HG02884 (cell line): ENCODE measurements at regions not wholly inside any gene's neighbourhood (a gene's known extent, or its start where the extent isn't known, plus 50 kb on each side); places are given as distances from the start of the nearest gene placed in this dataset.
A peak's percentile ranks its signal among the peaks of the same experiment; 100 is the strongest.

ENCODE experiments used
- ATAC-seq: cut with Tn5 transposase; IDR thresholded peaks from one replicate; pipeline ENCODE4 v1.9.1; 2021; ENCODE audit warnings: mild to moderate bottlenecking, moderate library complexity; ENCODE audit not compliant: unreplicated experiment

DNA sequence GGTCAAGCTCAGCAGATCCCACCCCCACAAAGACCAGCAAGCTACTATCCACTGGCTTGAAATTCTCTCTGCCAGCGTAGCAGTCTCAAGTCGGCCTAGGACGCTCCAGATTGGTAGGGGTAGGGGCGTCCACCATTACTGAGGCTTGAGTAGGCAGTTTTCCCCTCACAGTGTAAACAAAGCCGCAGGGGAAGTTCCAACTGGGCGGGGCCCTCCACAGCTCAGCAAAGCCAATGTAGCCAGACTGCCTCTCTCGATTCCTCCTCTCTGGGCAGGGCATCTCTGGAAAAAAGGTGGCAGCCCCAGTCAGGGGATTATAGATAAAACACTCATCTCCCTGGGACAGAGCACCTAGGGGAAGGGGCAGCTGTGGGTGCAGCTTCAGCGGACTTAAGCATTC is 1064.9 kb upstream of the TENM4 start:
- no peak for ATAC-seq

DNA sequence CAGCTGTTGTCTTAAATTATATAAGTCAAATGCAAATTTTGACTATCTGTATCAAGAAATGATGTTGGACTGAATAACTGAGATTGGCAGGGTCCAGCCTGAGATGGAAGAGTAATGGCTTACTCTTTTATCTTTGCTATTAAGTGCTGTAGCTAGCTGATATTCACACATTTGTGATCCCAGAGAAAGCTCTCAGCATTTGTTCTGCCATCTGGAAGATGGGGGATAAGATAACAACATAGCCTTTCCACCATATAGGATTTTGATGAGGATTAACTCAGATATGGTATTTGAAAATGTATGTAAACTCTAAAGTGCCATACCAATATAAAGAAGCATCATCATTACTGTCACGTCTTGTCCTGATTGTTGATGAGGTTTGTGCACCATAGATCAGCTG is 1063.2 kb upstream of the TENM4 start:
- no peak for ATAC-seq

DNA sequence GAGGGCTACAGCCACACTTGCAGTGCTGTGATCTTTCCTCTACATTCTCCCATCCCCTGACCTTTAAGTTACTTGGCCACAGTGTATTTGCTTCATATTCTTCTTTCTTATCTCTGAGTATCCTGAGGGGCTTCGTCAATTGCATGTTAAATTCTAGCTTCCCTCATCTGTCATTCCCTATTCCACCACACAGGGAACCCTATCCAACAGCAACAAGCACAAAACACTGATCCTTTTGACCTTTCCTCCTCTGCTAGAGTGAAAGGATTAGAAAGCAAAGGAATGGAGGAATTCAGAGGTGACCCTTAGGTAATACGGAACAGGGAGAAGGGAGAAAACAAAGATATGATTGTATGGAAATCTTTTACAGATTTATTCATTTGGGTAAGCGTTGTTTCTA is 1061.7 kb upstream of the TENM4 start:
- no peak for ATAC-seq

DNA sequence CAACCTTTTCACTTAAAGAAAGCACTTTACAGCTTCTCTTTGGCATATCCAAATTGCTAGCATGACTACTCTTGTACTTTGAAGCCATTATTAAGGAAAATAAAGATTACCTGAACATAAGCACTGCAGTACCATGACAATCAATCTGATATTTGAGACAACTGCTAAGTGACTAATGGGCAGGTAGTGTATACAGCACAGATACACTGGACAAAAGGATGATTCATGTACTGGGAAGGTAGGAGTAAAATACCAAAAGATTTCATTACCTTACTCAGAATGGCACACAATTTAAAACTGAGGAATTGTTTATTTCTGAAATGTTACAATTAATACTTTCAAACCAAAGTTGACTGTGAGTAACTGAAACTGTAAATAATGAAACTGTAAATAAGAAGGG is 1054.3 kb upstream of the TENM4 start:
- ATAC-seq = no peak

DNA sequence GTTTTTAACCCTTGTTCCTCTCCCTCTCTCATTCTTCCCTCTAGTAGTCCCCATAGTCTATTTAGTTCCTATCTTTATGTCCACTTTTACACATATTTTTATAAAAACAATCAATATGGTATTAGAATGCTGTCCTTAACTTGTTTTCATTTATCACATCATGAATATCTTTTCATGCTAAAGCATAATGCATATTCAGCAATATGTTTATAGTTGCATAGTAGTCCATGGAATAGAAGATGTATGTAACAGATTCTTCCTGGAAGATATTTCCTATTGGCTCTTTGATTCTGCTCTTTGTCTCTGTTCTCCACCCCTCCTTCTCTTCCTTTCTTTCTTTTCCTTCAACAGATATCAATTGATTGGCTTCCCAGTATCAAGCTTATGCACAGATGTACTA is 1047.1 kb upstream of the TENM4 start:
- ATAC-seq = no peak

DNA sequence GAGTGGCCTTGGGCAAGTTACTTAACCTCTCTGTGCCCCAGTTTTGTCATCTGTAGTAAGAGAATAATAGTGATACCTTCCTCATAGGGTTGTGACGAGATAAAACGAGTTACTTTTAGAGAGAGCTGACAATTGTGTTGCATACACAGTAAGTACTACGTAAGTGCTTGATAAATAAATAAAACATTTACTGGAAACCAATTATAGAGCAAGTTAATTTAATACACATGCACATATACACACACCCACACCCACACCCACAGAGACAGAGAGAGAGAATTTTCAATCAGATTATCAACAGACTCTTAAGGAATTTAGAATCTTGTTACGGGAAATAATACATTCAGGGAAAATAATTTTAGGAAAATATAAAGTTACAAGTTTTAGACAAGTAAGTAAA is 1045.8 kb upstream of the TENM4 start:
- no peak for ATAC-seq

DNA sequence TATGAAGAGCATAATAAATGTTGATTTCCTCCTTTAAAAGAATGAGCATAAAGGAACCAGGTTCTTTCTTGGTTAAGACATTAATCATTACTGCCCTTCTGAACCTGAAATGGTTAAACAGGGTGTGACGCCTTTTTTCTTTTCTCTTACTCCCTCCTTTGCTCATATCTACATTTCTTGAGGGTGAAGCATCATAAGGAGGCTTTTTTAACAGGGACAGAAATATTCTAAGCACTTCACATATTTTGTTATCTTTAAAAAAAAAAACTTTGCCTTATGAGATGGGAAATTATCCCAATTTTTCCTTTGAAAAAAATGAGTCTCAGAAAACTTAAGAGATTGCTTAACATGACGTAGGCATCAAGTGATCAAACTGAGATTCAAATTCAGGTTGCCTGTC is 1036.3 kb upstream of the TENM4 start:
- ATAC-seq = no peak

DNA sequence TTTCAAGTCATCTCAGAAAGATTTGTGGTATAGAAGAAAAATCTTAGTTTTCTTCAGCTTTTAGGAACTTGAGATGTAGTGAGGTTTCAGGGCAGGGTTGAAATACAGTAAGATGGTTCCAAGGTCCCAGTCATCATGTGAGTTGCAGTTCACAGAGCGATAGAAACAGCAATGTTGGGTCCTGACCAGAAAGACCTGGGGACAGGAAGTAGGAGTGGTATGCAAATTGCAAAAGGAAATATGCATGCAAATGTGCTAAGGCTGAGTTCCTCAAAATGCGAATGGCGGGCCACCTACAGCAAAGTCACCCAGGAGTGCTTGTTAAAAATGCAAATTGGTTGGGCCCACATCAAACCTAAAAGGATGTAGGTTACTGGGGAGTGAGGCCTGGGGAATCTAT is 1032.7 kb upstream of the TENM4 start:
- peak; percentile 77 for ATAC-seq

DNA sequence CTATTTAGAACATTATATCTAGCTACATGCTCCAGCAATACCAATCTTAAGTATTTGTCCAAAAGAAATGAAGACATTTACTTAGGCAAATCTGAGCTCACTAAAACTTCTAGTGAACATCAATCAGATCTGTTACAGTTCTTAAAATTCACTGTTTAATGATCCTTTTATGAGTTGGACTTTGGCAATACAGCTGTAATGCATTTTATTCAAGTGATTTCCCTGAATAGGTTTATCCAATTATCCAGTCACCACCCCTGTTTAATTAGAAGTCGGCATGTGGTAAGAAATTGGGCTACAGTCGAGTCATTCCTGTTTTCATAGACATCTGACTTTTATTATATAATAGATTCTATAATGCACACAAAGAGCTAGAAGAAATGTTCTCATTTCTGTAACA is 1029.0 kb upstream of the TENM4 start:
- no peak for ATAC-seq

DNA sequence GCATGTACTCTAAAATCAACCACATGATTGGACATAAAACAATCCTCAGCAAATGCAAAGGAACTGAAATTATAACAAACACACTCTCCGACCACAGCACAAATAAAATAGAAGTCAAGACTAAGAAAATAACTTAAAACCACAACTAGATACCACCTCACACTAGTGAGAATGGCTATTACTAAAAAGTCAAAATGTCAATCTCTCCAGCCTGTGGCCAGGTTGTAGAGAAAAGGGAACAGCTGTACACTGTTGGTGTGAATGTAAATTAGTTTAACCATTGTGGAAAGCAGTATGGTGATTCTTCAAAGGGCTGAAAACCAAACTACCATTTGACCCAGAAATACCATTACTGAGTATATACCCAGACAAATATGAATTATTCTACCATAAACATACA is 1025.7 kb upstream of the TENM4 start:
- ATAC-seq = no peak

DNA sequence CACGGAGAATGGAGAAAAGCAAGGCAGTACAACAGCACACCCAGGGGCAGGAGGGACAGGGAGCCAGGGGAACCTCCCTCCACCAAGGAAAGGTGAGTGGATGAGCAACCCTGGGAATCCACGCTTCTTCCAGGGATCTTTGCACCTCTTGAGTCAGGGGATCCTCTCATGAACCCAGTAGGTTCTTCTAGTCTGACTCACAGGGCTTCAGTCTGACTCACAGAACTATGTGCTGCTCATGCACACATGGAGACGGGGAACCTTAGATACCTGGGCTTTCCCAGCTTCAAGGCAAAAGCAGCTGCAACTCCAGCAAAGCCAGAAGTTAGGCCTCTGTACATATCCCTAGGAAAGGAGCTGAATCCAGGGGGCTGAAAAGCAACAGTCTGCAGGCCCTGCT is 1021.4 kb upstream of the TENM4 start:
- ATAC-seq = no peak

DNA sequence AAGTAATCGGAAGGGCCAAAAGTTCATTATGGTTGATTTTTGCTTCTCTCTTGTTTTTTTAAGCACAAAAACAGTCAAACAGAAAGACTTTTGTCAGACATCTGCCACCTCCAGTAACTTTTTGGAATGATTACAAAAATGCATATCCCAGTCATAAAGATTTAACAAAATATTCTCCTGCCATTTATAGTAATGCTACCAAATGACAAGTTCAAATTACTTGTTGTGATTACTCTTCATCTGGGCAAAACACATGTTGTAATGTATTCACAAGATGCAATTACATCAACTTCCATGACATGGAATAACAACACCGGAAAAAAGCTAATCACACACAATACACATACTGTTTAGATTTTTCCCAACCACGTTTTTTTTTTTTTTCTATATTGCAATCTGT is 1017.5 kb upstream of the TENM4 start:
- no peak for ATAC-seq

DNA sequence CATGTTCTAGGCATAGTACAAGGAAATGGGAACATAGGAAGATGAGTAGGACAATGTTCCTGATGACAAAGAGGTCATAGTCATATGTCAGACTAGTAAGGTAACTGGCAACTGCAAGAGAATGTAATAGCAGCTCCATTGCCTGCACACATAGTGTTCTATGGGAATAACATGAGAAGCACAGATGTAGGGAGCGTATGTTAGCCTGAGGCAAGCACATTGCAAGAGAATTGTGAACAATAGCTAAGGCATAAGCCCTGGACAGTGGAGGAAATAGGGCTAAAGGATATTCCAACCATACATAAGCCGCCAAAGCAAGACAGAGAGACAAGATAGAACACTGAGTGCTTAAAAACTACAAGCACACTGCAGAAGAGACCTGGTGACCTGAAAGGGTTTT is 1017.0 kb upstream of the TENM4 start:
- ATAC-seq = no peak

DNA sequence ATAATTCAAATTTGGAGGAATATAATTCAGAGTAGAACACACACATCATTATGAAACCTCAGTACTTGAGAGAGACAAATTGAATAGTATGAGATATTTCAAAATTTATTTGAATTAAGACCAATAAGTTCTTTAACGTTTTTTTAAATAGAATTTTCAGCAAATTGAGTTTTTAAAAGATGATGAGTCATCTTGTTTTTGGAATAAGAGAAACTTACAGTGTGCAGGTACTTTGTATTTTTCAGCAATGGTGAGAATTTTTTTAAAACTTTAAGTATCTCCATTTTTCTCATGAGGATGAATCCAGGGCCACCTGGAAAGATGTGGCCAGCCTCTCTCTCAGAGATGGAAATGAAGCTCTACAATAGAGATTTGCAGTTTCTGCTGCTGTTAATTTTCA is 1015.0 kb upstream of the TENM4 start:
- ATAC-seq = no peak

DNA sequence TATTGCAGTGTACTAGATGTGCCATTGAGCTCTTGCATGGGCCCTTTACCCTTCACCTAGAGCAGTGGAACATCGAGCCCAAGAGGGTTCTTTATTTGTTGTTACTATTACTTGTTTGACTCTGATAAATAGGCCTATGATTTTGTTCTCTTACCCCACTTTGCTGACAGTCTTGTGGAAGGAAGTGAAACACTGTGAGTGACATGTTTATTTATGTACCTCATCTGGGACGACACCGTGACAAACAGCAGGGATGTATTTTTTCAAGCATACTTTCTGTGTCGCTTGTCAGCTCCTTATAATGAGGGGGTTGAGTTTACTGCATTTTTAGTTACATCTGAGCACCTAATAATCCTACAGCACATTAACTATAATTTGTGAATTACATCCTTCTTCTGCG is 1010.3 kb upstream of the TENM4 start:
- no peak for ATAC-seq

DNA sequence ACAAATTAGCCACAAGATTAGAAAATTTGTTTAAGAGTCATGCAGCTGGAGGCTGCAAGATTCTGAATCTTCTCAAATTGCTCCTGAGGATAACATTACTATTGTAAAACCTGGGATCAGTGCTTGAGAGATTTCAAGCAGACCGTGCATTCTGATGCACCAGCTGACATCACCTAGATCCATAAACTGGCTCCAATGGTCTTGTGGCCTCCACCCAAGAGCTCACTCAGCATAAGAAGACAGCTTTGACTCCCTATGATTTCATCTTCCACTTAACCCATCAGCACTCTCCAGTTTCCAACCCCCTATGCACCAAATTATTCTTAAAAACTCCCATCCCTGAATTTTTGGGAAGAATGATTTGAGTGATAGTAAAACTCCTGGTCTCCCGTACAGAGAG is 1007.9 kb upstream of the TENM4 start:
- no peak for ATAC-seq

DNA sequence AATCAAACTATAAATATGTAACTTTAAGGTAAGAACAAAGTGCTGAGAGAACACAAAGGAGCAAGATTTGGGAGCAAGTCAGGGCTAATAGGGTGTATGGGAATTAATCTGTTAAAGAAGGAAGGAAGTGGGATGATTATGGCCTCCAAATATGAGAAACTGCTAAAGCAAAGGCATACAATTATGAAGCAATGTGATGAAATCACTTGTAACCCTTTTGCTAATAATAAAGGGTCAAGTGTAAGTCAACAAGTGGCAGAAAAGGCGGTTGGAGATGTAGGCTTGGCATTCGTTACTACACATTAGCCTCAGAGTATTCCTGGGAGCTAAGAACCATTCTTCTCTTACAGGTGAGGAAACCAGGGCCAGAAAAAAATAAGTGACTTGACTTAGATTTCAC is 1002.3 kb upstream of the TENM4 start:
- no peak for ATAC-seq

DNA sequence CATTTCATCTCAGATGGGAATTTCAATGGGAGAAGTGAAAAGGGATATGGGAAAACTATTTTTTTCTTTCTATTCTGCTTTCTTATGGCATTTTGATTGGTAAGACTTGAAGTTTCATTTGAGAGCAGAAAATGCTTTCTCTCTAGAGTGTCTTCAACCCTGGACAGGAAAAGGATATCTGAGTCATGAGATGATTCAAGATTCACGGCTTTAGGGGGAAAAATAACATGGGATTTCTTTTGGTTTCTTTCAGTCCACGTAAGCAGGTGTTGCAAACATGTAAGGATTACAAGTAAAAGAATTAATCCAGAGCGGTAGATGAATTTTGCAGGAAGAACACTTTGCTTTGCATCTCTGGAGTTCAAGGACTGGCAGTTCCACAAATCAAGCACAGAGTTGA is 1001.0 kb upstream of the TENM4 start:
- no peak for ATAC-seq

DNA sequence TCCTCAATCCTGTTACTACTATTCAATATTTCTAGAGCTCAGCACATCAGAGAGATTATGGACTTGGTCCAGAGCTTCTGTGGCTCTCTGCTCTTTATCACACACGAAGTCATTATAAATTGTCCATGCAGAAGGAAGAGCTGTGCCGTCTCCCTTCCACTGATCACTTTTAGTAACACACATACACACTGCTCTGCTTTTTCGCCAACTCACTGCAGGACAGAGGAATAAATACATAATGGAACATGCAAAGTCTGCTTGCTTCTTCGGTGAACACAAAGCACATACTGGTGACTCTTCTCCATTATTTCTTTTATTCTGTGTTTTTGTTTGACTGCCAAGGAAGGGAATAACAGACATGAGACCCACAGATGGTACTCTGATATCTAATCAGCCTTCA is 1000.0 kb upstream of the TENM4 start:
- no peak for ATAC-seq

DNA sequence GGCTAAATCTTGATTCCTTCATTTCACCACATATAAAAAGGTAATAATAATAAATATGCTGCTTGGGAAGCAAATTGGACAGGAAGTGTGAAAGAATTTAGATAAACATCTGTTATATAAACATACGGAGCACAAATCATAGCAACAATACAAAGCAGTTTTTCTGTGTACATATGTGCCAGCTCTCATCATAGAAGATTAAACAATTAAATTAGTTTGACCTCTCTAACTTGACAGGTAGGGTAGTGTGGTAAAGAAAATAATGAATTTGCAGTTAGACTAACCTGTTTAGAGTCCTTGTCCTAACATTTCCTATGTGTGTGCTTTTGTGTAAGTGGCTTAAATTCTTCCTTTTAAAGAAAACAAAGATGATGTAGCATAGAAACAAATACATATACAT is 995.7 kb upstream of the TENM4 start:
- no peak for ATAC-seq

DNA sequence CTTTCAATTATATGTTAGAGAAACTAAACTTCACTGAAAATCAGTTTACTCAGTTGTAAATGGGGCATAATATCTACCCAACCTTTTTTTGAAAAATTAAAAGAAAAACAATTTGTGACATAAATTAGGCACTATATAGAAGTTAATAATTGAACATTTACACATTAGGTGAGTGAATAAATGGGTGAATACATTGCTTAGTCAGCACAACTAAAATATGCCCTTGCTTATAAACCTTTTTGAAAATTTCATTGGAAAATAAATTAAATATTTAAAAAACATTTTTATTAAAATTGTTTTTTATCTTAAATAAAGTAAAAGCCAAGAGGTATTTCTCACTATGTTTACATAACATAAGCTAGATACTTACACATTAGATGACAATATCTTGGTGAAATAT is 994.5 kb upstream of the TENM4 start:
- ATAC-seq = no peak

DNA sequence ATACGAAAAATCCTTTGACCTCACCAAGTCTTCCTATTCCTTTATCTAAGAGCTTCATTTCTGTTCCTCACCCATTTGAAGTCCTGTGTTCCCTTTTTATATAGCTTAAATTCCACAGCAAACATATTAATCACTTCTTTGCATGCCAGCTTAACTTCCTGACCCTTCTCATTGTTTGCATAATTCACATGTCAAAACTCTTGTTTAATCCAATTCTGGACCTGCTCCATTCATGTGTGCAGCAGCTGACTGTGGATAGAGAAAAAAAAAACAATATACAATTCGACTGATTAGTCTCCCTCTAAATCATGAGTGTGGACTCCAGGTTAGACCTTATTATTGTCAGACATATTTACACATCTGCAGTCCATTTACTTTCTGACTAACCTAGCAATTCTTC is 991.2 kb upstream of the TENM4 start:
- no peak for ATAC-seq

DNA sequence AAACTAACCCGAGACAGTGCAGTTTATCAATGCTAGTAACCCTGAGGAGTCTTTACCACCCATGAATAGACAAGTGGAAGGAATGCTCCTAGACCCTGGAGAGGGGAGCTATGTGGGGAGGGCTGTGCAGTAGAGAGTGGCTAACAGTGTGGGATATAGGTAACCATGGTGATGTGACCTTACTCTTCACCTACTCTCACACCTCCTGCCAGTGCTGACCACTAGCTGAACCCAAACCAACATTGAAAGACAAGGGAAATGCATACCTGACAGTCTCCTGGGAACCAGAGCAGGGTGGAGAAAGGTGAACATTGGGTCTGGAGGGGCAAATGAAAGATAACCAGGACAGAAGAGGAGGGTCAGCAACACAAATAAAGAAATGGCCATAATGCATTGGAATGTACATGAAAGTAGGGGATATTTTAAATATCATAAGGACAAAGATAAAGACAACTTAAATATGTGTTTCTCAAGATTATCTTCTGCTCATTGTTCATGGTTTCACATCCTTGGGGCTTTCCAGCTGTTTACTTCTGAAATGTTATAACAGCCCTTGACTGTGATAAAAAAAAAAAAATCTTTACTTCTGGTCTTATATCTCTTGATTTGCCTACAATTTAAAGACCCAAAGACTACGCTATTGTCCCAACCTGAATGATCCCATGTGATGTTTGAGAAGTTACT is 983.3 kb upstream of the TENM4 start:
- ATAC-seq = no peak

DNA sequence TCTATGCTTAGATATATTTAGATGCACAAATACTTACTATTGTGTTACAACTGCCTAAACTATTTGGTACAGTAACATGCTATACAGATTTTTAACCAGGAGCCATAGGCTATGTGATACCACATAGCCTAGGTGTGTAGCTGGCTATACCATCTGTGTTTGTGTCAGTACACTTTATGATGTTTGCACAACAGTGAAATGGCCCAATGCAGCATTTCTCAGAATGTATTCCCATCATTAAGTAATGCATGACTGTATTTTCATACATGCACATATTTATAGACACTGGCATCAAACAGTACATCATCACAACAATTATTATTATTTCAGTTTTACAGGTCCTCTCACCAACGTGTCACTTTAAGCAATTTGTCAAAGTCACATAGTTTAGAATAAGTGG is 979.5 kb upstream of the TENM4 start:
- ATAC-seq = no peak
